ENCODE measurements at regions not wholly inside any gene's neighbourhood (a gene's known extent, or its start where the extent isn't known, plus 50 kb on each side); places are given as distances from the start of the nearest gene placed in this dataset.

GRCh38 chr2:53058526-53058925 lies 709.1 kb upstream of the CHAC2 start:
- ATAC-seq (replicated peaks in 1 of 4) (no peak), DNase-seq (no peak)
- no peaks in the 10 kb centered on the region for H3K27me3 ChIP-seq (replicated peaks in 1 of 2; ENCODE audit: control insufficient read depth in 2 of 2, extremely low read depth in 1 of 2, insufficient read depth in 2 of 2, low read length in 1 of 2)
- H3K9me3 ChIP-seq, result no peaks in the 10 kb centered on the region
- CTCF ChIA-PET, result no interaction called here
- Mint-ChIP-seq H3K27me3 (no peaks in the 10 kb centered on the region), H3K36me3 (no peaks in the 10 kb centered on the region), H3K4me1 (no peaks in the 10 kb centered on the region), H3K27ac (no peak overlapping the region), H3K9me3 (peaks cover 0 to 12% (median 2%) of the 10 kb centered on the region in 3 donors), H3K4me3 (no peak overlapping the region)
- POLR2A ChIA-PET, result no interaction called here
- WGBS (ENCODE audit: insufficient coverage), result 100% methylated on average over 1 of the region's 3 CpGs
- no peaks in the 10 kb centered on the region for H3K36me3 ChIP-seq (ENCODE audit: control insufficient read depth in 2 of 2, extremely low read depth in 1 of 2, insufficient read depth in 1 of 2, low read length in 1 of 2)
- H3K4me1 ChIP-seq (ENCODE audit: control insufficient read depth in 1 of 2, extremely low read depth in 1 of 2, insufficient read depth in 2 of 2, low read length in 2 of 2), result no peaks in the 10 kb centered on the region
- H3K4me3 ChIP-seq (ENCODE audit: control insufficient read depth in 1 of 2, extremely low read depth in 1 of 2, low read length in 1 of 2), result no peak overlapping the region
- no peak overlapping the region for H3K27ac ChIP-seq (ENCODE audit: low read length)

- no peaks in the 10 kb centered on the region for H3K36me3 Mint-ChIP-seq
- peaks cover 4 to 14% (median 8%) of the 10 kb centered on the region in 3 donors for H3K9me3 Mint-ChIP-seq
- Histone ChIP-seq H3K27me3 (replicated peaks in 1 of 2; ENCODE audit: control insufficient read depth in 2 of 2, extremely low read depth in 1 of 2, insufficient read depth in 2 of 2, low read length in 1 of 2) (no peaks in the 10 kb centered on the region), H3K36me3 (ENCODE audit: control insufficient read depth in 2 of 2, extremely low read depth in 1 of 2, insufficient read depth in 1 of 2, low read length in 1 of 2) (no peaks in the 10 kb centered on the region), H3K4me1 (ENCODE audit: control insufficient read depth in 1 of 2, extremely low read depth in 1 of 2, insufficient read depth in 2 of 2, low read length in 2 of 2) (no peaks in the 10 kb centered on the region), H3K4me3 (ENCODE audit: control insufficient read depth in 1 of 2, extremely low read depth in 1 of 2, low read length in 1 of 2) (no peak overlapping the region), H3K9me3 (no peaks in the 10 kb centered on the region), H3K27ac (ENCODE audit: low read length) (no peak overlapping the region)
- ATAC-seq (replicated peaks in 1 of 4) (no peak), DNase-seq (no peak)
- H3K27me3 Mint-ChIP-seq, result no peaks in the 10 kb centered on the region
- H3K4me3 Mint-ChIP-seq, result no peak overlapping the region
- no peaks in the 10 kb centered on the region for H3K4me1 Mint-ChIP-seq
- POLR2A ChIA-PET, result no interaction called here
- CTCF ChIA-PET, result no interaction called here
- H3K27ac Mint-ChIP-seq, result no peak overlapping the region
These were observed 713.7 kb upstream of the CHAC2 start for GRCh38 chr2:53053937-53054336.

- no peaks in the 10 kb centered on the region for H3K27me3 ChIP-seq (replicated peaks in 1 of 2; ENCODE audit: control insufficient read depth in 2 of 2, extremely low read depth in 1 of 2, insufficient read depth in 2 of 2, low read length in 1 of 2)
- Mint-ChIP-seq H3K27ac (no peak overlapping the region), H3K36me3 (no peaks in the 10 kb centered on the region), H3K9me3 (peaks cover 7 to 14% (median 8%) of the 10 kb centered on the region in 3 donors), H3K4me1 (no peaks in the 10 kb centered on the region), H3K27me3 (no peaks in the 10 kb centered on the region), H3K4me3 (no peak overlapping the region)
- no peaks in the 10 kb centered on the region for H3K36me3 ChIP-seq (ENCODE audit: control insufficient read depth in 2 of 2, extremely low read depth in 1 of 2, insufficient read depth in 1 of 2, low read length in 1 of 2)
- POLR2A ChIA-PET, result no interaction called here
- H3K4me3 ChIP-seq (ENCODE audit: control insufficient read depth in 1 of 2, extremely low read depth in 1 of 2, low read length in 1 of 2), result no peak overlapping the region
- CTCF ChIA-PET, result no interaction called here
- no peaks in the 10 kb centered on the region for H3K4me1 ChIP-seq (ENCODE audit: control insufficient read depth in 1 of 2, extremely low read depth in 1 of 2, insufficient read depth in 2 of 2, low read length in 2 of 2)
- DNase-seq (no peak), ATAC-seq (replicated peaks in 1 of 4) (no peak)
- H3K27ac ChIP-seq (ENCODE audit: low read length), result no peak overlapping the region
- no peaks in the 10 kb centered on the region for H3K9me3 ChIP-seq
These were observed 716.4 kb upstream of the CHAC2 start for GRCh38 chr2:53051157-53051556.

- no peaks in the 10 kb centered on the region for H3K27me3 Mint-ChIP-seq
- no peaks in the 10 kb centered on the region for H3K36me3 Mint-ChIP-seq
- no peaks in the 10 kb centered on the region for H3K27me3 ChIP-seq (replicated peaks in 1 of 2; ENCODE audit: control insufficient read depth in 2 of 2, extremely low read depth in 1 of 2, insufficient read depth in 2 of 2, low read length in 1 of 2)
- H3K4me1 Mint-ChIP-seq, result no peaks in the 10 kb centered on the region
- DNase-seq (no peak), ATAC-seq (replicated peaks in 1 of 4) (no peak)
- ChIA-PET POLR2A (no interaction called here), CTCF (no interaction called here)
- H3K27ac ChIP-seq (ENCODE audit: low read length), result no peak overlapping the region
- no peaks in the 10 kb centered on the region for H3K36me3 ChIP-seq (ENCODE audit: control insufficient read depth in 2 of 2, extremely low read depth in 1 of 2, insufficient read depth in 1 of 2, low read length in 1 of 2)
- no peaks in the 10 kb centered on the region for H3K9me3 ChIP-seq
- 43% methylated on average over 1 of the region's 4 CpGs for WGBS (ENCODE audit: insufficient coverage)
- H3K9me3 Mint-ChIP-seq, result peaks cover 0 to 9% (median 4%) of the 10 kb centered on the region in 3 donors
- no peak overlapping the region for H3K4me3 ChIP-seq (ENCODE audit: control insufficient read depth in 1 of 2, extremely low read depth in 1 of 2, low read length in 1 of 2)
- no peak overlapping the region for H3K27ac Mint-ChIP-seq
- H3K4me1 ChIP-seq (ENCODE audit: control insufficient read depth in 1 of 2, extremely low read depth in 1 of 2, insufficient read depth in 2 of 2, low read length in 2 of 2), result no peaks in the 10 kb centered on the region
- no peak overlapping the region for H3K4me3 Mint-ChIP-seq
These were observed 726.9 kb upstream of the CHAC2 start for GRCh38 chr2:53040536-53041229.

- WGBS (ENCODE audit: insufficient coverage), result no CpG with 5 or more reads among the region's 1 CpG
- peaks cover 0 to 5% (median 0%) of the 10 kb centered on the region in 3 donors for H3K9me3 Mint-ChIP-seq
- H3K4me1 Mint-ChIP-seq, result no peaks in the 10 kb centered on the region
- Histone ChIP-seq H3K27me3 (replicated peaks in 1 of 2; ENCODE audit: control insufficient read depth in 2 of 2, extremely low read depth in 1 of 2, insufficient read depth in 2 of 2, low read length in 1 of 2) (no peaks in the 10 kb centered on the region), H3K27ac (ENCODE audit: low read length) (no peak overlapping the region), H3K9me3 (no peaks in the 10 kb centered on the region), H3K36me3 (ENCODE audit: control insufficient read depth in 2 of 2, extremely low read depth in 1 of 2, insufficient read depth in 1 of 2, low read length in 1 of 2) (no peaks in the 10 kb centered on the region), H3K4me1 (ENCODE audit: control insufficient read depth in 1 of 2, extremely low read depth in 1 of 2, insufficient read depth in 2 of 2, low read length in 2 of 2) (no peaks in the 10 kb centered on the region), H3K4me3 (ENCODE audit: control insufficient read depth in 1 of 2, extremely low read depth in 1 of 2, low read length in 1 of 2) (no peak overlapping the region)
- H3K27me3 Mint-ChIP-seq, result no peaks in the 10 kb centered on the region
- no peak overlapping the region for H3K4me3 Mint-ChIP-seq
- H3K27ac Mint-ChIP-seq, result no peak overlapping the region
- no peaks in the 10 kb centered on the region for H3K36me3 Mint-ChIP-seq
- ChIA-PET CTCF (no interaction called here), POLR2A (interaction anchor here in 1 of 2 donors (0.6 kb wide), 1 partner anchor 104 kb away, joined by 3 read pairs; no protein-coding TSS in a partner anchor)
- ATAC-seq (replicated peaks in 1 of 4), result no peak
- no peak for DNase-seq
These were observed 731.4 kb upstream of the CHAC2 start for GRCh38 chr2:53036196-53036595.

- Histone ChIP-seq H3K9me3 (no peaks in the 10 kb centered on the region), H3K27me3 (replicated peaks in 1 of 2; ENCODE audit: control insufficient read depth in 2 of 2, extremely low read depth in 1 of 2, insufficient read depth in 2 of 2, low read length in 1 of 2) (no peaks in the 10 kb centered on the region), H3K4me3 (ENCODE audit: control insufficient read depth in 1 of 2, extremely low read depth in 1 of 2, low read length in 1 of 2) (no peak overlapping the region), H3K4me1 (ENCODE audit: control insufficient read depth in 1 of 2, extremely low read depth in 1 of 2, insufficient read depth in 2 of 2, low read length in 2 of 2) (no peaks in the 10 kb centered on the region), H3K27ac (ENCODE audit: low read length) (no peak overlapping the region), H3K36me3 (ENCODE audit: control insufficient read depth in 2 of 2, extremely low read depth in 1 of 2, insufficient read depth in 1 of 2, low read length in 1 of 2) (no peaks in the 10 kb centered on the region)
- no peak for DNase-seq
- no CpG with 5 or more reads among the region's 1 CpG for WGBS (ENCODE audit: insufficient coverage)
- CTCF ChIA-PET, result no interaction called here
- no peak for ATAC-seq (replicated peaks in 1 of 4)
- Mint-ChIP-seq H3K27me3 (no peaks in the 10 kb centered on the region), H3K27ac (no peak overlapping the region), H3K4me1 (no peaks in the 10 kb centered on the region), H3K9me3 (peaks cover 0 to 5% (median 0%) of the 10 kb centered on the region in 3 donors), H3K36me3 (no peaks in the 10 kb centered on the region), H3K4me3 (no peak overlapping the region)
- POLR2A ChIA-PET, result no interaction called here
These were observed 732.5 kb upstream of the CHAC2 start for GRCh38 chr2:53035153-53035552.

GRCh38 chr2:53033411-53033810 lies 734.2 kb upstream of the CHAC2 start:
- ChIA-PET CTCF (no interaction called here), POLR2A (no interaction called here)
- Histone ChIP-seq H3K27ac (ENCODE audit: low read length) (no peak overlapping the region), H3K9me3 (no peaks in the 10 kb centered on the region), H3K4me1 (ENCODE audit: control insufficient read depth in 1 of 2, extremely low read depth in 1 of 2, insufficient read depth in 2 of 2, low read length in 2 of 2) (no peaks in the 10 kb centered on the region), H3K4me3 (ENCODE audit: control insufficient read depth in 1 of 2, extremely low read depth in 1 of 2, low read length in 1 of 2) (no peak overlapping the region), H3K36me3 (ENCODE audit: control insufficient read depth in 2 of 2, extremely low read depth in 1 of 2, insufficient read depth in 1 of 2, low read length in 1 of 2) (no peaks in the 10 kb centered on the region), H3K27me3 (replicated peaks in 1 of 2; ENCODE audit: control insufficient read depth in 2 of 2, extremely low read depth in 1 of 2, insufficient read depth in 2 of 2, low read length in 1 of 2) (no peaks in the 10 kb centered on the region)
- H3K4me3 Mint-ChIP-seq, result no peak overlapping the region
- no peak overlapping the region for H3K27ac Mint-ChIP-seq
- no peaks in the 10 kb centered on the region for H3K4me1 Mint-ChIP-seq
- no peaks in the 10 kb centered on the region for H3K27me3 Mint-ChIP-seq
- ATAC-seq (replicated peaks in 1 of 4) (no peak), DNase-seq (no peak)
- peaks cover 0 to 13% (median 0%) of the 10 kb centered on the region in 3 donors for H3K9me3 Mint-ChIP-seq
- H3K36me3 Mint-ChIP-seq, result no peaks in the 10 kb centered on the region
